ENCODE measurements at regions not wholly inside any gene's neighbourhood (a gene's known extent, or its start where the extent isn't known, plus 50 kb on each side); places are given as distances from the start of the nearest gene placed in this dataset.

- no peak for TF ChIP-seq ZNF148 (tag by site-specific recombination; IDR thresholded peaks at IDR 0.05; ENCODE audit: borderline replicate concordance)
- no peak for TF ChIP-seq GFI1B (tag by site-specific recombination; IDR thresholded peaks at IDR 0.05)
- no peak for TF ChIP-seq ZNF18 (tag by site-specific recombination; IDR thresholded peaks at IDR 0.05)
- no peak for TF ChIP-seq ZNF175 (tag by site-specific recombination; IDR thresholded peaks at IDR 0.05)
- no peak for TF ChIP-seq ZNF394 (tag by site-specific recombination; IDR thresholded peaks at IDR 0.05; ENCODE audit: borderline replicate concordance)
These were observed 171.8 kb upstream of the CDIN1 start (continued) for GRCh38 chr15:36407647-36408046.

DNA sequence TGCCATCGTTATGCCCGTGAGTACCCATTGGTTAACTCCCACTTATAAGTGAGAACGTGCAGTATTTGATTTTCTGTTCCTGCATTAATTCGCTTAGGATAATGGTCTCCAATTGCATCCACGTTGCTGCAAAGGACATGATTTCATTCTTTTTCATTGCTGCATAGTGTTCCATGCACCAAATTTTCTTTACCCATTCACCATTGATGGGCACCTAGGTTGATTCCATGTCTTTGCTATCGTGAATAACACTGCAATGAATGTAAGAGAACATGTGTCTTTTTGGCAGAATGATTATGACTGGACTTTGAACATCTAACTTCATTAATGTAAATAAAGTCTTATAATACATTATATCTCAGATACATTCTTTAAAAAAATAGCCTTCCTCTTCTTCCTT lies 169.6 kb upstream of the CDIN1 start:
- POLR2A ChIA-PET, result no interaction called here

DNA sequence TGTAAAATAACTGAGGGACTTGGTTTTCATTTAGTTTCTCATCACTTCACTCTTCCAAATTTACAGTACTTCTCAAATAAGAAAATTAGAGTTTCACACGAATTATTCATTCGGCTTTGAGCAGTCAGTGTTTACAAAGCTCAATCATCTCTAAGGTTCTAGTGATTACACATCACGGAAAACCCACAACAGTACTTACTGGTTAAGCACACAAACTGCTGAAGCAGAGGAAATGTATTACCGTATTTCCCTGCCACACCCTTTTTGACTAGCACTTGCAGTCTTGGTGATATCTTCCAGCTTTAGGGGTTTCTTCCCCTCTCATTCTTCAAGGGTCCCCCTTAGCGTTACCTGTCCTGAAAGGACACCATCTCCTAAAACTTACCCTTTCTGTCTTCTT lies 164.8 kb upstream of the CDIN1 start:
- H3K4me3 ChIP-seq (ENCODE audit: low read depth, low read length), result no peak overlapping the region
- no peak overlapping the region for H3K27ac ChIP-seq (ENCODE audit: extremely low read depth, low read depth, low read length)
- POLR2A ChIA-PET, result no interaction called here
- no peaks in the 10 kb centered on the region for H3K9me3 ChIP-seq (ENCODE audit: control insufficient read depth, insufficient read depth, low read depth, low read length)
- H3K4me1 ChIP-seq (ENCODE audit: control insufficient read depth, insufficient read depth, low read length), result no peaks in the 10 kb centered on the region
- H3K36me3 ChIP-seq (ENCODE audit: control insufficient read depth in 2 of 2, insufficient read depth in 1 of 2, low read length in 2 of 2), result no peaks in the 10 kb centered on the region
- no peak for TF ChIP-seq ZNF404 (tag by site-specific recombination; IDR thresholded peaks at IDR 0.05)
- TF ChIP-seq, protein P1, sequence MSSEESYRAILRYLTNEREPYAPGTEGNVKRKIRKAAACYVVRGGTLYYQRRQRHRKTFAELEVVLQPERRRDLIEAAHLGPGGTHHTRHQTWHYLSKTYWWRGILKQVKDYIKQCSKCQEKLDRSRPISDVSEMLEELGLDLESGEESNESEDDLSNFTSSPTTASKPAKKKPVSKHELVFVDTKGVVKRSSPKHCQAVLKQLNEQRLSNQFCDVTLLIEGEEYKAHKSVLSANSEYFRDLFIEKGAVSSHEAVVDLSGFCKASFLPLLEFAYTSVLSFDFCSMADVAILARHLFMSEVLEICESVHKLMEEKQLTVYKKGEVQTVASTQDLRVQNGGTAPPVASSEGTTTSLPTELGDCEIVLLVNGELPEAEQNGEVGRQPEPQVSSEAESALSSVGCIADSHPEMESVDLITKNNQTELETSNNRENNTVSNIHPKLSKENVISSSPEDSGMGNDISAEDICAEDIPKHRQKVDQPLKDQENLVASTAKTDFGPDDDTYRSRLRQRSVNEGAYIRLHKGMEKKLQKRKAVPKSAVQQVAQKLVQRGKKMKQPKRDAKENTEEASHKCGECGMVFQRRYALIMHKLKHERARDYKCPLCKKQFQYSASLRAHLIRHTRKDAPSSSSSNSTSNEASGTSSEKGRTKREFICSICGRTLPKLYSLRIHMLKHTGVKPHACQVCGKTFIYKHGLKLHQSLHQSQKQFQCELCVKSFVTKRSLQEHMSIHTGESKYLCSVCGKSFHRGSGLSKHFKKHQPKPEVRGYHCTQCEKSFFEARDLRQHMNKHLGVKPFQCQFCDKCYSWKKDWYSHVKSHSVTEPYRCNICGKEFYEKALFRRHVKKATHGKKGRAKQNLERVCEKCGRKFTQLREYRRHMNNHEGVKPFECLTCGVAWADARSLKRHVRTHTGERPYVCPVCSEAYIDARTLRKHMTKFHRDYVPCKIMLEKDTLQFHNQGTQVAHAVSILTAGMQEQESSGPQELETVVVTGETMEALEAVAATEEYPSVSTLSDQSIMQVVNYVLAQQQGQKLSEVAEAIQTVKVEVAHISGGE (tag by site-specific recombination; conservative IDR thresholded peaks at IDR 0.05; ENCODE audit: low read depth), result no peak
- CTCF ChIA-PET, result no interaction called here

More for the DNA sequence above, 169.6 kb upstream of the CDIN1 start:
- CTCF ChIA-PET, result interaction anchor here (0.6 kb wide), 1 partner anchor 11 kb away, joined by 3 read pairs; no protein-coding TSS in a partner anchor
- no peak overlapping the region for H3K27ac ChIP-seq (ENCODE audit: extremely low read depth, low read depth, low read length)
- H3K36me3 ChIP-seq (ENCODE audit: control insufficient read depth in 2 of 2, insufficient read depth in 1 of 2, low read length in 2 of 2), result no peaks in the 10 kb centered on the region
- peaks cover 10% of the 10 kb centered on the region for H3K4me1 ChIP-seq (ENCODE audit: control insufficient read depth, insufficient read depth, low read length)
- TF ChIP-seq ZNF580 (tag by site-specific recombination; IDR thresholded peaks at IDR 0.05), result 0 out of 2 replicates have a peak, but pooled peaks have one; percentile 25
- TF ChIP-seq ZNF529 (tag by site-specific recombination; IDR thresholded peaks at IDR 0.05; ENCODE audit: insufficient replicate concordance), result no peak
- TF ChIP-seq ZNF146 (tag by site-specific recombination; IDR thresholded peaks at IDR 0.05), result peak; percentile 61
- H3K9me3 ChIP-seq (ENCODE audit: control insufficient read depth, insufficient read depth, low read depth, low read length), result no peaks in the 10 kb centered on the region
- H3K4me3 ChIP-seq (ENCODE audit: low read depth, low read length), result no peak overlapping the region

DNA sequence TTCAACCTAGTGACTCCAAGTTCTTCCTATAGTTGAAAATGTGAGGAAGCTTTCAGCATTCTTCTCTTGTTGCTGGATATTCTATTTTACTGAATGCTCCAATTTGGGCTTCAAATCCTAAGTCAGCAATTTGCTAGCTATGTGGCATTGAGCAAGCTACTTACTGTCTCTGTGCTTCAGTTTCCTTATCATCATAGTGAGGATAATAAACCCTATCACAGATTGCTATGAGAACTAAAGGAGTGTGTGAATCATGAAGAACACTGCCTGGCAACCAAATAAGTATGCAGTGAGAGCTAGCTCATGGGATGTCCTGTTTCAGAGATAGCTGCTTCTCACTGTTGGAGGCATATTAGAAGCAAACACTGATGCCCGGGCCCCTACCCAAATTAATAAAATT lies 163.8 kb upstream of the CDIN1 start:
- ChIA-PET POLR2A (no interaction called here), CTCF (interaction anchor here (0.6 kb wide), 1 partner anchor 30 kb away, joined by 4 read pairs; no protein-coding TSS in a partner anchor)
- H3K9me3 ChIP-seq (ENCODE audit: control insufficient read depth, insufficient read depth, low read depth, low read length), result no peaks in the 10 kb centered on the region
- H3K27ac ChIP-seq (ENCODE audit: extremely low read depth, low read depth, low read length), result no peak overlapping the region
- H3K36me3 ChIP-seq (ENCODE audit: control insufficient read depth in 2 of 2, insufficient read depth in 1 of 2, low read length in 2 of 2), result no peaks in the 10 kb centered on the region
- no peak overlapping the region for H3K4me3 ChIP-seq (ENCODE audit: low read depth, low read length)
- no peaks in the 10 kb centered on the region for H3K4me1 ChIP-seq (ENCODE audit: control insufficient read depth, insufficient read depth, low read length)
- TF ChIP-seq ZBTB1 (tag by site-specific recombination; IDR thresholded peaks at IDR 0.05) (no peak), WT1 (tag by site-specific recombination; IDR thresholded peaks at IDR 0.05) (no peak), ZNF311 (tag by site-specific recombination; IDR thresholded peaks at IDR 0.05; ENCODE audit: borderline replicate concordance) (no peak), ZNF335 (tag by site-specific recombination; conservative IDR thresholded peaks at IDR 0.05) (no peak), TCF7L2 (IDR thresholded peaks at IDR 0.05; ENCODE audit: borderline replicate concordance, low read depth, low read length) (no peak), ZNF202 (tag by site-specific recombination; IDR thresholded peaks at IDR 0.05; ENCODE audit: borderline replicate concordance) (no peak)
- TF ChIP-seq, protein P2, sequence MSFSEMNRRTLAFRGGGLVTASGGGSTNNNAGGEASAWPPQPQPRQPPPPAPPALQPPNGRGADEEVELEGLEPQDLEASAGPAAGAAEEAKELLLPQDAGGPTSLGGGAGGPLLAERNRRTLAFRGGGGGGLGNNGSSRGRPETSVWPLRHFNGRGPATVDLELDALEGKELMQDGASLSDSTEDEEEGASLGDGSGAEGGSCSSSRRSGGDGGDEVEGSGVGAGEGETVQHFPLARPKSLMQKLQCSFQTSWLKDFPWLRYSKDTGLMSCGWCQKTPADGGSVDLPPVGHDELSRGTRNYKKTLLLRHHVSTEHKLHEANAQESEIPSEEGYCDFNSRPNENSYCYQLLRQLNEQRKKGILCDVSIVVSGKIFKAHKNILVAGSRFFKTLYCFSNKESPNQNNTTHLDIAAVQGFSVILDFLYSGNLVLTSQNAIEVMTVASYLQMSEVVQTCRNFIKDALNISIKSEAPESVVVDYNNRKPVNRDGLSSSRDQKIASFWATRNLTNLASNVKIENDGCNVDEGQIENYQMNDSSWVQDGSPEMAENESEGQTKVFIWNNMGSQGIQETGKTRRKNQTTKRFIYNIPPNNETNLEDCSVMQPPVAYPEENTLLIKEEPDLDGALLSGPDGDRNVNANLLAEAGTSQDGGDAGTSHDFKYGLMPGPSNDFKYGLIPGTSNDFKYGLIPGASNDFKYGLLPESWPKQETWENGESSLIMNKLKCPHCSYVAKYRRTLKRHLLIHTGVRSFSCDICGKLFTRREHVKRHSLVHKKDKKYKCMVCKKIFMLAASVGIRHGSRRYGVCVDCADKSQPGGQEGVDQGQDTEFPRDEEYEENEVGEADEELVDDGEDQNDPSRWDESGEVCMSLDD (tag by site-specific recombination; IDR thresholded peaks at IDR 0.05), result no peak
- TF ChIP-seq, protein P3, sequence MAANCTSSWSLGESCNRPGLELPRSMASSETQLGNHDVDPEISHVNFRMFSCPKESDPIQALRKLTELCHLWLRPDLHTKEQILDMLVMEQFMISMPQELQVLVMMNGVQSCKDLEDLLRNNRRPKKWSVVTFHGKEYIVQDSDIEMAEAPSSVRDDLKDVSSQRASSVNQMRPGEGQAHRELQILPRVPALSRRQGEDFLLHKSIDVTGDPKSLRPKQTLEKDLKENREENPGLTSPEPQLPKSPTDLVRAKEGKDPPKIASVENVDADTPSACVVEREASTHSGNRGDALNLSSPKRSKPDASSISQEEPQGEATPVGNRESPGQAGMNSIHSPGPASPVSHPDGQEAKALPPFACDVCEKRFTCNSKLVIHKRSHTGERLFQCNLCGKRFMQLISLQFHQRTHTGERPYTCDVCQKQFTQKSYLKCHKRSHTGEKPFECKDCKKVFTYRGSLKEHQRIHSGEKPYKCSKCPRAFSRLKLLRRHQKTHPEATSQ (tag by site-specific recombination; IDR thresholded peaks at IDR 0.05), result no peak

Measured in HEK293 (cell line).